HEK293T (cell line): ENCODE measurements at regions not wholly inside any gene's neighbourhood (a gene's known extent, or its start where the extent isn't known, plus 50 kb on each side); places are given as distances from the start of the nearest gene placed in this dataset.

Experiments
- CTCF ChIA-PET: fragments of 350-600 bp; formaldehyde crosslinking; extraction: SDS; loops from one replicate; lab custom pipeline; 2021; ENCODE audit warnings: antibody characterized with exemption, inconsistent platforms; lab: Yijun Ruan, JAX
- POLR2A ChIA-PET: fragments of 350-600 bp; formaldehyde crosslinking; extraction: SDS; loops from one replicate; lab custom pipeline; 2020; ENCODE audit warnings: antibody characterized with exemption, inconsistent platforms; lab: Yijun Ruan, JAX
- DNase-seq: peaks from one replicate; pipeline ENCODE4 v3.0.0; 2012; ENCODE audit warnings: mixed read lengths; ENCODE audit errors: extremely low spot score
- ARNT ChIP-seq: fragments of 450-650 bp; IDR thresholded peaks from 2 replicates; pipeline ENCODE4 v1.6.1; 2017; ENCODE audit warnings: mild to moderate bottlenecking
- BHLHE40 ChIP-seq: fragments of 450-650 bp; IDR thresholded peaks from 2 replicates; pipeline ENCODE4 v1.6.1; 2016; ENCODE audit warnings: mild to moderate bottlenecking, moderate library complexity, borderline replicate concordance
- CTBP1 ChIP-seq: fragments of 450-650 bp; IDR thresholded peaks from 2 replicates; pipeline ENCODE4 v1.6.1; 2016; ENCODE audit warnings: borderline replicate concordance
- ELF4 ChIP-seq: fragments of 450-650 bp; IDR thresholded peaks from 2 replicates; pipeline ENCODE4 v1.6.1; 2017; ENCODE audit warnings: antibody characterized with exemption
- FOXA1 ChIP-seq: fragments of 450-650 bp; IDR thresholded peaks from 2 replicates; pipeline ENCODE4 v1.6.1; 2016; ENCODE audit warnings: mild to moderate bottlenecking
- FOXK2 ChIP-seq: fragments of 450-650 bp; IDR thresholded peaks from 2 replicates; pipeline ENCODE4 v1.6.1; 2016; ENCODE audit warnings: mild to moderate bottlenecking
- FOXM1 ChIP-seq: fragments of 450-650 bp; IDR thresholded peaks from 2 replicates; pipeline ENCODE4 v1.6.1; 2017; ENCODE audit warnings: mild to moderate bottlenecking, borderline replicate concordance
- HDGF ChIP-seq: fragments of 450-650 bp; IDR thresholded peaks from 2 replicates; pipeline ENCODE4 v1.6.1; 2017; ENCODE audit warnings: antibody characterized with exemption, borderline replicate concordance
- L3MBTL2 ChIP-seq: fragments of 450-650 bp; conservative IDR thresholded peaks from 2 replicates; pipeline ENCODE4 v1.6.1; 2016; ENCODE audit warnings: mild to moderate bottlenecking
- LEF1 ChIP-seq: fragments of 450-650 bp; IDR thresholded peaks from 2 replicates; pipeline ENCODE4 v1.6.1; 2017; ENCODE audit warnings: mild to moderate bottlenecking, borderline replicate concordance
- NFRKB ChIP-seq: fragments of 450-650 bp; IDR thresholded peaks from 2 replicates; pipeline ENCODE4 v1.6.1; 2016; ENCODE audit warnings: mild to moderate bottlenecking, moderate library complexity
- PKNOX1 ChIP-seq: fragments of 450-650 bp; IDR thresholded peaks from 2 replicates; pipeline ENCODE4 v1.6.1; 2016
- SP1 ChIP-seq: fragments of 450-650 bp; IDR thresholded peaks from 2 replicates; pipeline ENCODE4 v1.6.1; 2017
- SUZ12 ChIP-seq: fragments of 450-650 bp; IDR thresholded peaks from 2 replicates; pipeline ENCODE4 v1.6.1; 2016; ENCODE audit warnings: mild to moderate bottlenecking
- TARDBP ChIP-seq: fragments of 450-650 bp; IDR thresholded peaks from 2 replicates; pipeline ENCODE4 v1.6.1; 2016
- ZNF384 ChIP-seq: fragments of 450-650 bp; IDR thresholded peaks from 2 replicates; pipeline ENCODE4 v1.6.1; 2016

GRCh38 chr14:46368275-46368674 is 283.3 kb downstream of the RPL10L start:
- POLR2A ChIA-PET: no interaction called here

GRCh38 chr14:46352844-46353243 is 298.7 kb downstream of the RPL10L start:
- ChIA-PET POLR2A (no interaction called here), CTCF (no interaction called here)
- DNase-seq: no peak
- TF ChIP-seq NFRKB: no peak
- no peak for TF ChIP-seq FOXM1
- TF ChIP-seq ELF4: no peak
- no peak for TF ChIP-seq CTBP1
- TF ChIP-seq BHLHE40: no peak
- no peak for TF ChIP-seq SUZ12
- no peak for TF ChIP-seq LEF1
- TF ChIP-seq L3MBTL2: no peak
- TF ChIP-seq HDGF: no peak
- TF ChIP-seq TARDBP: no peak
- no peak for TF ChIP-seq FOXK2
- TF ChIP-seq FOXA1: no peak
- no peak for TF ChIP-seq SP1
- no peak for TF ChIP-seq ZNF384
- no peak for TF ChIP-seq PKNOX1
- TF ChIP-seq ARNT: no peak

More at GRCh38 chr14:46368275-46368674, 283.3 kb downstream of the RPL10L start:
- no peak for DNase-seq
- CTCF ChIA-PET: no interaction called here
- TF ChIP-seq CTBP1: no peak
- no peak for TF ChIP-seq ZNF384
- TF ChIP-seq BHLHE40: no peak
- no peak for TF ChIP-seq SP1
- no peak for TF ChIP-seq PKNOX1
- TF ChIP-seq FOXA1: no peak
- no peak for TF ChIP-seq LEF1
- no peak for TF ChIP-seq ARNT
- no peak for TF ChIP-seq L3MBTL2
- TF ChIP-seq ELF4: no peak

GRCh38 chr14:46344327-46344937 is 307.1 kb downstream of the RPL10L start:
- ChIA-PET POLR2A (no interaction called here), CTCF (no interaction called here)
- DNase-seq: peak; percentile 27
- TF ChIP-seq PKNOX1: peak; percentile 62; the same call in 1 of the 2 replicates
- TF ChIP-seq TARDBP: no peak

GRCh38 chr14:46325777-46326176 is 325.8 kb downstream of the RPL10L start:
- ChIA-PET CTCF (interaction anchor here (0.6 kb wide), 1 partner anchor 125 kb away, joined by 3 read pairs; no protein-coding TSS in a partner anchor), POLR2A (no interaction called here)
- DNase-seq: no peak
- TF ChIP-seq NFRKB (no peak), CTBP1 (no peak), ZNF384 (no peak), HDGF (no peak), TARDBP (no peak), SUZ12 (no peak), ELF4 (no peak), FOXM1 (no peak), PKNOX1 (no peak), SP1 (no peak), BHLHE40 (no peak), L3MBTL2 (no peak), FOXK2 (no peak), LEF1 (no peak), FOXA1 (no peak), ARNT (no peak)

GRCh38 chr14:46325157-46325556 is 326.4 kb downstream of the RPL10L start:
- ChIA-PET CTCF (no interaction called here), POLR2A (no interaction called here)
- DNase-seq: no peak
- TF ChIP-seq ZNF384: no peak
- TF ChIP-seq ELF4: no peak

GRCh38 chr14:46323404-46323762 is 328.2 kb downstream of the RPL10L start:
- CTCF ChIA-PET: no interaction called here
- TF ChIP-seq PKNOX1 (peak; percentile 32; the same call in 1 of the 2 replicates), CTBP1 (no peak), SUZ12 (no peak), HDGF (no peak), L3MBTL2 (no peak)
- POLR2A ChIA-PET: no interaction called here
- DNase-seq: no peak
